GM06990 (cell line): ENCODE measurements at regions not wholly inside any gene's neighbourhood (a gene's known extent, or its start where the extent isn't known, plus 50 kb on each side); places are given as distances from the start of the nearest gene placed in this dataset.

Experiments used
- DNase-seq: peaks from one replicate; pipeline ENCODE4 v3.0.0-alpha.2; 2011; ENCODE audit not compliant: insufficient read length; ENCODE audit errors: extremely low read depth
- H3K27me3 ChIP-seq: replicated peaks from 2 replicates; pipeline ENCODE4 v1.6.0; 2011; ENCODE audit warnings: low read length; ENCODE audit not compliant: control insufficient read depth, insufficient read depth
- H3K36me3 ChIP-seq: 2 replicates; pipeline ENCODE4 v1.5.1; 2011; ENCODE audit warnings: low read length; ENCODE audit not compliant: control insufficient read depth, insufficient read depth
- H3K4me3 ChIP-seq: replicated peaks from 2 replicates; pipeline ENCODE4 v1.5.1; 2011; ENCODE audit warnings: low read depth, mild to moderate bottlenecking, control low read depth, low read length
- CTCF ChIP-seq: IDR thresholded peaks from 2 replicates; pipeline ENCODE4 v1.5.1; 2011; ENCODE audit warnings: low read length, control low read depth, mild to moderate bottlenecking, inconsistent platforms; ENCODE audit not compliant: insufficient read depth, poor library complexity, severe bottlenecking

GRCh38 chr10:123562811-123563580 lies 103.2 kb upstream of the GPR26 start:
- no peak for TF ChIP-seq CTCF
- DNase-seq: no peak

GRCh38 chr10:123563581-123563855 lies 102.6 kb upstream of the GPR26 start:
- H3K4me3 ChIP-seq: no peak overlapping the region
- DNase-seq: no peak
- H3K36me3 ChIP-seq: no peaks in the 10 kb centered on the region
- no peak for TF ChIP-seq CTCF
- no peaks in the 10 kb centered on the region; the same call in 1 of the 2 replicates for H3K27me3 ChIP-seq

More at GRCh38 chr10:123562811-123563580, 103.2 kb upstream of the GPR26 start:
- Histone ChIP-seq H3K4me3 (no peak overlapping the region), H3K36me3 (no peaks in the 10 kb centered on the region), H3K27me3 (no peaks in the 10 kb centered on the region; the same call in 1 of the 2 replicates)

- H3K4me3 ChIP-seq: no peak overlapping the region
- no peaks in the 10 kb centered on the region; the same call in 1 of the 2 replicates for H3K27me3 ChIP-seq
- no peaks in the 10 kb centered on the region for H3K36me3 ChIP-seq
- TF ChIP-seq CTCF: no peak
- DNase-seq: no peak
Measured at GRCh38 chr10:123563994-123564393, 102.2 kb upstream of the GPR26 start.

GRCh38 chr10:123564631-123565030 lies 101.5 kb upstream of the GPR26 start:
- no peak overlapping the region for H3K4me3 ChIP-seq
- DNase-seq: no peak
- H3K36me3 ChIP-seq: no peaks in the 10 kb centered on the region
- no peaks in the 10 kb centered on the region; the same call in 1 of the 2 replicates for H3K27me3 ChIP-seq
- no peak for TF ChIP-seq CTCF

GRCh38 chr10:123565691-123566660 lies 100.2 kb upstream of the GPR26 start:
- H3K4me3 ChIP-seq: no peak overlapping the region
- H3K27me3 ChIP-seq: no peaks in the 10 kb centered on the region; the same call in 1 of the 2 replicates
- DNase-seq: no peak
- TF ChIP-seq CTCF: no peak
- H3K36me3 ChIP-seq: no peaks in the 10 kb centered on the region
